Hepatocyte (in vitro differentiated cells): ENCODE measurements at regions not wholly inside any gene's neighbourhood (a gene's known extent, or its start where the extent isn't known, plus 50 kb on each side); places are given as distances from the start of the nearest gene placed in this dataset.

Experiments used
- DNase-seq: peaks from one replicate; pipeline ENCODE4 v3.0.0-alpha.2; 2016; ENCODE audit warnings: low spot score
- H2AFZ ChIP-seq: fragments of 200-600 bp; sonication (generic); 2 replicates; pipeline ENCODE4 v1.6.0; 2016; ENCODE audit warnings: antibody characterized with exemption, mild to moderate bottlenecking
- H3K27ac ChIP-seq: fragments of 200-600 bp; sonication (generic); 2 replicates; pipeline ENCODE4 v1.5.1; 2016; ENCODE audit warnings: mild to moderate bottlenecking
- H3K27me3 ChIP-seq: fragments of 200-600 bp; sonication (generic); 2 replicates; pipeline ENCODE4 v1.6.1; 2016
- H3K36me3 ChIP-seq: fragments of 200-600 bp; sonication (generic); replicated peaks from 2 replicates; pipeline ENCODE4 v1.5.1; 2016; ENCODE audit warnings: low read depth; ENCODE audit not compliant: insufficient read depth
- H3K4me1 ChIP-seq: fragments of 200-600 bp; sonication (generic); 2 replicates; pipeline ENCODE4 v1.5.1; 2016; ENCODE audit warnings: mild to moderate bottlenecking, moderate library complexity; ENCODE audit not compliant: insufficient read depth
- H3K4me2 ChIP-seq: fragments of 200-600 bp; sonication (generic); 2 replicates; pipeline ENCODE4 v1.6.0; 2016
- H3K4me3 ChIP-seq: fragments of 200-600 bp; sonication (generic); 2 replicates; pipeline ENCODE4 v1.5.1; 2016; ENCODE audit warnings: mild to moderate bottlenecking
- H3K79me2 ChIP-seq: fragments of 200-600 bp; sonication (generic); 2 replicates; pipeline ENCODE4 v1.6.0; 2017; ENCODE audit warnings: mild to moderate bottlenecking
- H3K9me2 ChIP-seq: fragments of 200-600 bp; sonication (generic); replicated peaks from 2 replicates; pipeline ENCODE4 v1.6.0; 2017; ENCODE audit warnings: mild to moderate bottlenecking; ENCODE audit not compliant: insufficient read depth
- H3K9me3 ChIP-seq: fragments of 200-600 bp; sonication (generic); 2 replicates; pipeline ENCODE4 v1.5.1; 2016; ENCODE audit warnings: low read depth, mild to moderate bottlenecking
- H4K20me1 ChIP-seq: fragments of 200-600 bp; sonication (generic); 2 replicates; pipeline ENCODE4 v1.6.0; 2016; ENCODE audit warnings: mild to moderate bottlenecking; ENCODE audit not compliant: insufficient read depth, poor library complexity, severe bottlenecking
- CTCF ChIP-seq: fragments of 200-600 bp; sonication (generic); IDR thresholded peaks from 2 replicates; pipeline ENCODE4 v1.5.1; 2016; ENCODE audit warnings: antibody characterized with exemption, mild to moderate bottlenecking; ENCODE audit not compliant: poor library complexity
- EZH2 ChIP-seq: fragments of 200-600 bp; sonication (generic); IDR thresholded peaks from 2 replicates; pipeline ENCODE4 v1.6.1; 2016; ENCODE audit warnings: antibody characterized with exemption, mild to moderate bottlenecking, borderline replicate concordance
- EZH2phosphoT487 ChIP-seq: fragments of 200-600 bp; sonication (generic); IDR thresholded peaks from one replicate; pipeline ENCODE4 v1.6.1; 2018; ENCODE audit warnings: antibody characterized with exemption, mild to moderate bottlenecking, low read depth, moderate library complexity; ENCODE audit not compliant: unreplicated experiment, severe bottlenecking
- WGBS: methylation state at CpG from one replicate; pipeline ENCODE4 v1.1.6; 2016; ENCODE audit warnings: low lambda C conversion rate; ENCODE audit errors: missing lambda C conversion rate; 5-methylcytosine and 5-hydroxymethylcytosine counted together

DNA sequence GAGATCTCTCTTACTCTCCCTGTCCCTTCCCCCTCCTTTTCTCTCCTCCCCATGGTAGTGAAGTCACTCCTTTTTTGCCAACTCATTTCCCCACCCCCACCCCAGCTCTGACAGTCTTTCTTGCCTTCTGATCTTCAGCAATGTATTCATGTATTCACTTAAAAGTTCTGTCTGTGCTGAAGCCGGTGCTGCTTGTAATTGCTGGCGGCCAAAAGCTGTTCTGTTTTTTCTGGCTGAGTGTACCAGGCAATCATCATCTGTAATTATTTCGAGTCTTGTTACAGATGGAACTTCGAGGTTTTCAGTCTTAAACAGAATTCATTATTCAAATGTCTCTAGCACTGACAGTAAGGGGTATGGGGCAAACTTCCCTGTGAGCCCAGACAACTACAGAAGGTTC lies 99.5 kb downstream of the SPATA19 start:
- H3K4me1 ChIP-seq = no peaks in the 10 kb centered on the region
- H3K36me3 ChIP-seq = no peaks in the 10 kb centered on the region
- no peaks in the 10 kb centered on the region for H4K20me1 ChIP-seq
- no peak overlapping the region for H2AFZ ChIP-seq
- no peak overlapping the region for H3K4me2 ChIP-seq
- no peak overlapping the region for H3K4me3 ChIP-seq
- no peaks in the 10 kb centered on the region for H3K79me2 ChIP-seq
- H3K9me2 ChIP-seq = no peaks in the 10 kb centered on the region
- TF ChIP-seq EZH2phosphoT487 = no peak
- TF ChIP-seq EZH2 = no peak
- no peak for TF ChIP-seq CTCF
- H3K27me3 ChIP-seq = no peaks in the 10 kb centered on the region
- WGBS = 54% methylated on average over 4 of the region's 4 CpGs
- H3K9me3 ChIP-seq = no peaks in the 10 kb centered on the region
- no peak for DNase-seq
- no peak overlapping the region for H3K27ac ChIP-seq

DNA sequence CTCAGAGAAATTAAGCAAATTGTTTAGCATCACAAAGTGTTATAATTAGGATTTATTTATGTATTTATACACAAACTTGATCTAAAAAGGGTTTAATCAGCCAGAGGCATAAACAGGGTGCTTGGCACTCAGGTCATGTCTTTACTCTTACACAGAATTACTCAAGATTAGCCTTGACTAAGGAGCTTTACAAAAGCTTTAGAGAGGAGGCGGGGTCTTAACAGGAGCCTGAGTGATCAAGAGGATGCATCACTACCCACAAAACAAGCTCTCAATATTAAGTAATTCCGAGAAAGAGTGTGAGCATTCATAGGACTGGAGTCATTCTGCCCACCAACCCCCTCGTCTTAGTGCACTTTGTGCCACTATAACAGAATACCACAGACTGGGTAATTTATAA lies 103.0 kb downstream of the SPATA19 start:
- TF ChIP-seq CTCF (no peak), EZH2 (no peak), EZH2phosphoT487 (no peak)
- Histone ChIP-seq H3K9me3 (no peaks in the 10 kb centered on the region), H3K27ac (no peak overlapping the region), H3K36me3 (no peaks in the 10 kb centered on the region), H4K20me1 (no peaks in the 10 kb centered on the region), H3K4me3 (no peak overlapping the region), H2AFZ (no peak overlapping the region), H3K4me2 (no peak overlapping the region), H3K9me2 (no peaks in the 10 kb centered on the region), H3K4me1 (no peaks in the 10 kb centered on the region), H3K27me3 (no peaks in the 10 kb centered on the region), H3K79me2 (no peaks in the 10 kb centered on the region)
- WGBS = 80% methylated on average over 3 of the region's 3 CpGs
- no peak for DNase-seq

GRCh38 chr11:133740963-133741362 lies 104.3 kb downstream of the SPATA19 start:
- Histone ChIP-seq H3K27me3 (no peaks in the 10 kb centered on the region), H3K4me1 (no peaks in the 10 kb centered on the region), H3K4me3 (no peak overlapping the region), H3K9me3 (no peaks in the 10 kb centered on the region), H3K27ac (no peak overlapping the region), H3K79me2 (no peaks in the 10 kb centered on the region), H3K36me3 (no peaks in the 10 kb centered on the region), H3K4me2 (no peak overlapping the region), H3K9me2 (no peaks in the 10 kb centered on the region), H2AFZ (no peak overlapping the region), H4K20me1 (no peaks in the 10 kb centered on the region)
- DNase-seq = no peak
- TF ChIP-seq EZH2phosphoT487 (no peak), EZH2 (no peak), CTCF (no peak)
- WGBS = 83% methylated on average over 12 of the region's 12 CpGs

DNA sequence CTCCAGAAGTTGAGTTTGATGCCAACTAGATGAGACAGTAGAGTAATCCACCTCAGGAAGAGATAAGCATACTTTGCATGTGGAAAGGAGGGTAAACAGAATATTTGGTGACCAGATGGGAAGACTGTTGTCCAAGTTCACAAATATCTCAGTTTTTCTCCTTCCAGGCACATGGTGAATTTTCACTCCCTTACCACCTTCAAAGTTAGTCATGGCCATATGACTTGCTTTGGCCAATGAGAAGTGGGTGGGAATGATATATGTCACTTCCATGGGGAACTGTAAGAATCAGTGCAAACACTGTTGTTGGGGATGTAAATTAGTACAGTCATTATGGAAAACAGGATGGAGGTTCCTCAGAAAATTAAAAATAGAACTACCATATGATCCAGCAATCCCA lies 105.8 kb downstream of the SPATA19 start:
- Histone ChIP-seq H3K4me2 (no peak overlapping the region), H3K79me2 (no peaks in the 10 kb centered on the region), H2AFZ (no peak overlapping the region), H3K36me3 (no peaks in the 10 kb centered on the region), H4K20me1 (no peaks in the 10 kb centered on the region), H3K9me3 (no peaks in the 10 kb centered on the region), H3K27ac (no peak overlapping the region), H3K27me3 (no peaks in the 10 kb centered on the region), H3K9me2 (no peaks in the 10 kb centered on the region), H3K4me1 (no peaks in the 10 kb centered on the region), H3K4me3 (no peak overlapping the region)
- TF ChIP-seq EZH2phosphoT487 (no peak), CTCF (no peak), EZH2 (no peak)
- no peak for DNase-seq
